CD8-positive, alpha-beta memory T cell (primary cell): ENCODE measurements at regions not wholly inside any gene's neighbourhood (a gene's known extent, or its start where the extent isn't known, plus 50 kb on each side); places are given as distances from the start of the nearest gene placed in this dataset.
"Not testable (repeated sequence)": the region's sequence is repeated elsewhere in the genome, so short reads cannot be mapped to it uniquely, and the experiment has no call there.

ENCODE experiments used
- CTCF ChIA-PET: fragments of 350-600 bp; sonication (Branson Sonifier 250); formaldehyde crosslinking; loops from one replicate; lab custom pipeline; 2021; ENCODE audit warnings: antibody characterized with exemption; lab: Charles Lee
- POLR2A ChIA-PET: fragments of 350-600 bp; sonication (Branson Sonifier 250); formaldehyde crosslinking; loops from one replicate; lab custom pipeline; 2021; ENCODE audit warnings: antibody characterized with exemption; lab: Charles Lee
- DNase-seq, 5 donors: peaks; one replicate each; pipeline versions ENCODE4 v3.0.0 to v3.0.0-alpha.2; 2020 to 2022; ENCODE audit warnings: mixed read lengths in 1 of 5
- H3K27ac ChIP-seq: one replicate; pipeline ENCODE4 v1.7.0; 2013; ENCODE audit warnings: low read depth, mild to moderate bottlenecking, low read length, moderate library complexity
- H3K27me3 ChIP-seq: 2 replicates; pipeline ENCODE4 v1.7.0; 2013; ENCODE audit warnings: low read length, mild to moderate bottlenecking; ENCODE audit not compliant: insufficient read depth, poor library complexity, severe bottlenecking
- H3K36me3 ChIP-seq: 2 replicates; pipeline ENCODE4 v1.7.0; 2013; ENCODE audit warnings: mild to moderate bottlenecking, low read length, moderate library complexity; ENCODE audit not compliant: insufficient read depth
- H3K4me1 ChIP-seq: 2 replicates; pipeline ENCODE4 v1.7.0; 2013; ENCODE audit warnings: mild to moderate bottlenecking, low read length, moderate library complexity; ENCODE audit not compliant: insufficient read depth
- H3K4me3 ChIP-seq: 2 replicates; pipeline ENCODE4 v1.7.0; 2013; ENCODE audit warnings: mild to moderate bottlenecking, low read length
- H3K9me3 ChIP-seq: 2 replicates; pipeline ENCODE4 v1.7.0; 2013; ENCODE audit warnings: mild to moderate bottlenecking, low read length
- H3K27ac Mint-ChIP-seq, 8 donors: one replicate each; pipeline ENCODE4 v1.8.0; 2020 to 2021; ENCODE audit warnings: mixed read lengths in 8 of 8, mild to moderate bottlenecking in 6 of 8, inconsistent platforms in 3 of 8, moderate library complexity in 3 of 8
- H3K27me3 Mint-ChIP-seq, 2 donors: one replicate each; pipeline ENCODE4 v1.8.0; 2020 to 2021; ENCODE audit warnings: mixed read lengths in 2 of 2, mild to moderate bottlenecking in 1 of 2, moderate library complexity in 1 of 2
- H3K36me3 Mint-ChIP-seq, 3 donors: one replicate each; pipeline ENCODE4 v1.8.0; 2020 to 2021; ENCODE audit warnings: mixed read lengths in 3 of 3, inconsistent platforms in 1 of 3, mild to moderate bottlenecking in 1 of 3
- H3K4me1 Mint-ChIP-seq, 3 donors: one replicate each; pipeline ENCODE4 v1.8.0; 2020 to 2021; ENCODE audit warnings: mixed read lengths in 3 of 3, inconsistent platforms in 1 of 3, mild to moderate bottlenecking in 1 of 3
- H3K4me3 Mint-ChIP-seq, 7 donors: one replicate each; pipeline ENCODE4 v1.8.0; 2020 to 2021; ENCODE audit warnings: mixed read lengths in 7 of 7, mild to moderate bottlenecking in 6 of 7, moderate library complexity in 4 of 7, inconsistent platforms in 2 of 7
- H3K9me3 Mint-ChIP-seq, 5 donors: one replicate each; pipeline ENCODE4 v1.8.0; 2020 to 2022; ENCODE audit warnings: mixed read lengths in 5 of 5, mild to moderate bottlenecking in 3 of 5, moderate library complexity in 2 of 5, inconsistent platforms in 1 of 5

DNA sequence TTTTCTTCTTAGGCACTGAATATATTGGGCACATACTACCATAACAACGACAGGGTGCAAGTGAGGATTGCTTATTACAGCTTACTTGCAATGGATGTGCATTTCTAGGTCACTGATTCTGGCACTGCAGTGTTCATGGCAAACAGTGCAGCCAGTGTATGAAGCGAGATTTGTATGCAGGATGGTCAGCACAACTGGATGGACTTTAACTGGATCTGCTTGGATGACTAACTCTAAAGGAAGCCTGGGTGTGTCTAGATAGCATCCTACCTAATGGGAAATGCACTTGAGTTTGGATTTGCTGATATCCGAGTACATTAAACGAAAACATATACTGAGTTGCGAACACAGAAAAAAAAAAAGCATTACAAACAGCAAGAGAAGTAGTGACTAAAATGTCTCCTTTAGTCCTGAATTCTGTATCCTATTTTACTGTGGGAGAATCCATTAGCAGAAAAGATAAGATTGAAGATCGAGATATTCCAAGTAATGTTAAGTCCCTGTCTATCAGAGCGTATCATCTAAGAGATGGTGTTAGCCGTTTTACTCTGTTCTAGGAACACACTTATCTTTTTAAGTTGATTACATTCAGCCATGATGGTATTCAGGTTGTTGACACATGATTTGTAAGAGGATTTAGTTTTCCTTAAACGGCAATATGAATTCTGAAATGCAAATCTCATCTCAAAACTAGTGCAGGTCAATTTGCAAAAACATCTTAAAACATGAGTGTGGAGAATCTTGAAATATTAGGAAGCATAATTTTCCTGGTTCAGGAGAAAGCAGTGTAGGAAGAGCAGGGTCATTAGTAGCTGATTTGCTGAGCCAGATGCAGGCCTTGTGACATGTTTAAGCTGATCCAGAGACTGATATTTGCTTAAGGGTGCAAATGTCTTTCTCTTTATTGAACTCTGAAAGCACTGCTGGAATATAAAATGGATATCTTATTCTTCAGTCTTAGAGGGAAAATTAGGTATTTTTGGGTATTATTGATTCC is 142.6 kb upstream of the CPHXL start:
- Mint-ChIP-seq H3K9me3 (peaks cover 0 to 2% (median 0%) of the 10 kb centered on the region in 5 donors), H3K4me3 (no peak overlapping the region), H3K27ac (no peak overlapping the region), H3K4me1 (no peaks in the 10 kb centered on the region), H3K36me3 (no peaks in the 10 kb centered on the region), H3K27me3 (peaks cover 0 to 9% of the 10 kb centered on the region in 2 donors)
- POLR2A ChIA-PET, result no interaction called here
- CTCF ChIA-PET, result no interaction called here
- H3K4me1 ChIP-seq, result no peaks in the 10 kb centered on the region
- H3K4me3 ChIP-seq, result no peak overlapping the region
- H3K9me3 ChIP-seq, result no peaks in the 10 kb centered on the region
- no peak overlapping the region for H3K27ac ChIP-seq
- DNase-seq, result no peak
- H3K27me3 ChIP-seq, result no peaks in the 10 kb centered on the region
- no peaks in the 10 kb centered on the region for H3K36me3 ChIP-seq

DNA sequence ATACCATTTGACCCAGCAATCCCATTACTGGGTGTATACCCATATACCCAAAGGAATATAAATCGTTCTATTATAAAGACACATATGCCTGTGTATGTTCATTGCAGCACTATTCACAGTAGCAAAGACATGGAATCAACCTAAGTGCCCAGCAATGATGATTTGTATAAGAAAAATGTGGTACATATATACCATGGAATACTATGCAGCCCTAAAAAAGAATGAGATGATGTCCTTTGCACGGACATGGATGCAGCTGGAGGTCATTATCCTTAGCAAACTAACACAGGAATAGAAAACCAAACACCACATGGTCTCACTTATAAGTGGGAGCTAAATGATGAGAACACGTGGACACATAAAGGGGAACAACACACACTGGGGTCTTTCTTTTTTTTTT is 155.0 kb upstream of the CPHXL start:
- H3K4me3 ChIP-seq, DNase-seq, H3K27me3 ChIP-seq, H3K4me3 Mint-ChIP-seq, H3K9me3 ChIP-seq, CTCF ChIA-PET, H3K27me3 Mint-ChIP-seq, H3K4me1 Mint-ChIP-seq, H3K36me3 Mint-ChIP-seq, H3K4me1 ChIP-seq, H3K27ac ChIP-seq, POLR2A ChIA-PET, H3K36me3 ChIP-seq, H3K27ac Mint-ChIP-seq: not testable (repeated sequence)
- H3K9me3 Mint-ChIP-seq, result peaks cover 0 to 17% (median 5%) of the 10 kb centered on the region in 5 donors

GRCh38 chr16:75899163-75899562 is 172.9 kb upstream of the CPHXL start:
- Histone ChIP-seq H3K36me3 (no peaks in the 10 kb centered on the region), H3K9me3 (no peaks in the 10 kb centered on the region), H3K4me3 (no peak overlapping the region), H3K27me3 (no peaks in the 10 kb centered on the region), H3K27ac (no peak overlapping the region), H3K4me1 (no peaks in the 10 kb centered on the region)
- Mint-ChIP-seq H3K4me3 (no peak overlapping the region), H3K4me1 (no peaks in the 10 kb centered on the region), H3K27ac (no peak overlapping the region), H3K9me3 (peaks cover 0 to 2% (median 0%) of the 10 kb centered on the region in 5 donors), H3K36me3 (no peaks in the 10 kb centered on the region), H3K27me3 (peaks cover 0 to 1% of the 10 kb centered on the region in 2 donors)
- no peak for DNase-seq
- CTCF ChIA-PET, result no interaction called here
- POLR2A ChIA-PET, result no interaction called here

GRCh38 chr16:75908331-75909117 is 182.2 kb upstream of the CPHXL start:
- no peaks in the 10 kb centered on the region for H3K9me3 ChIP-seq
- no peak overlapping the region for H3K27ac ChIP-seq
- no peak overlapping the region for H3K4me3 ChIP-seq
- H3K4me1 ChIP-seq, result no peaks in the 10 kb centered on the region
- H3K27ac Mint-ChIP-seq, result no peak overlapping the region
- no peaks in the 10 kb centered on the region for H3K27me3 Mint-ChIP-seq
- no peak overlapping the region for H3K4me3 Mint-ChIP-seq
- peaks cover 0 to 3% (median 0%) of the 10 kb centered on the region in 5 donors for H3K9me3 Mint-ChIP-seq
- no peaks in the 10 kb centered on the region for H3K36me3 ChIP-seq
- no peaks in the 10 kb centered on the region for H3K36me3 Mint-ChIP-seq
- ChIA-PET POLR2A (no interaction called here), CTCF (no interaction called here)
- peaks cover 0 to 3% (median 0%) of the 10 kb centered on the region in 3 donors for H3K4me1 Mint-ChIP-seq
- H3K27me3 ChIP-seq, result no peaks in the 10 kb centered on the region
- no peak for DNase-seq

- no peak overlapping the region for H3K4me3 Mint-ChIP-seq
- peaks cover 0 to 3% (median 0%) of the 10 kb centered on the region in 3 donors for H3K4me1 Mint-ChIP-seq
- CTCF ChIA-PET, result no interaction called here
- H3K27ac Mint-ChIP-seq, result no peak overlapping the region
- Histone ChIP-seq H3K9me3 (no peaks in the 10 kb centered on the region), H3K4me3 (no peak overlapping the region), H3K36me3 (no peaks in the 10 kb centered on the region), H3K27me3 (no peaks in the 10 kb centered on the region), H3K4me1 (no peaks in the 10 kb centered on the region), H3K27ac (no peak overlapping the region)
- no peak for DNase-seq
- no peaks in the 10 kb centered on the region for H3K27me3 Mint-ChIP-seq
- H3K36me3 Mint-ChIP-seq, result no peaks in the 10 kb centered on the region
- peaks cover 0 to 3% (median 0%) of the 10 kb centered on the region in 5 donors for H3K9me3 Mint-ChIP-seq
- POLR2A ChIA-PET, result no interaction called here
Measured at GRCh38 chr16:75909746-75910145, 183.5 kb upstream of the CPHXL start.

DNA sequence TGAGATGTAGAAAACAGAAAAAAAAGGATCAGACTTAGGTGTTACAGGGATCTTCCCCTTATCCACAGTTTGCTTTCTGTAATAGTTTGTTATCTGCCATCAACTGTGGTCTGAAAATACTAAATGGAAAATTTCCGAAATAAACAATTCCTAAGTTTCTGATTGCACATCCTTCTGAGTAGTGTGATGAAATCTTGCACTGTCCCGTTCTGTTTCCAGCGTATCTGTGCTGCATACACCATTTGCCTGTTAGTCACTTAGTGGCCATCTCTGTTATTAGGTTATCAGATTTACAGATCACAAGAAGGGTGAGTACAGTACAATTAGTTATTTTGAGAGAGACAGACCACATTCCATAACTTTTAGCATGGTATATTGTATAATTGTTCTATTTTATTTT is 185.6 kb upstream of the CPHXL start:
- no peaks in the 10 kb centered on the region for H3K9me3 ChIP-seq
- POLR2A ChIA-PET, result no interaction called here
- no peak overlapping the region for H3K4me3 ChIP-seq
- no peaks in the 10 kb centered on the region for H3K9me3 Mint-ChIP-seq
- H3K4me3 Mint-ChIP-seq, result no peak overlapping the region
- H3K4me1 ChIP-seq, result no peaks in the 10 kb centered on the region
- H3K4me1 Mint-ChIP-seq, result peaks cover 0 to 3% (median 0%) of the 10 kb centered on the region in 3 donors
- no peak overlapping the region for H3K27ac ChIP-seq
- DNase-seq, result no peak
- H3K36me3 Mint-ChIP-seq, result no peaks in the 10 kb centered on the region
- no peaks in the 10 kb centered on the region for H3K36me3 ChIP-seq
- no peaks in the 10 kb centered on the region for H3K27me3 Mint-ChIP-seq
- H3K27me3 ChIP-seq, result no peaks in the 10 kb centered on the region
- CTCF ChIA-PET, result no interaction called here
- no peak overlapping the region for H3K27ac Mint-ChIP-seq

DNA sequence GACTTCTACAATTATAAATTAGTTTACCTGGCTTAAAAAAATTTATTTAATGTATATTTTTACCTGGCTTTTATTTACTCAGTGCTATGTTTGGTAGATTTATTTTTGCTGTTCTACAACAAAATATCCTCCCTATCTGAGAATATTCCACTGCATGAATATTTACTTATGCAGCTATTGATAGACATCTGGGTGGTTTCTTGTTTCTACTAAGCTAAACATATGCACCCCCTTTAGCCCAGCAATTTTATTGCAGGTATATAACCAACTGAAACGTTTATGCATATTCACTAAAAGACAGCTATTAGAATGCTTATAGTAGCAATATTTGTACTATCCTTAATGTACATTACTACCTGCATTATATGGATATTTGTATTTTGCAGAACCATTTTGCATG is 187.7 kb upstream of the CPHXL start:
- Histone ChIP-seq H3K27me3 (no peaks in the 10 kb centered on the region), H3K4me1 (no peaks in the 10 kb centered on the region), H3K4me3 (no peak overlapping the region), H3K36me3 (no peaks in the 10 kb centered on the region), H3K9me3 (no peaks in the 10 kb centered on the region), H3K27ac (no peak overlapping the region)
- Mint-ChIP-seq H3K27me3 (no peaks in the 10 kb centered on the region), H3K4me3 (no peak overlapping the region), H3K4me1 (peaks cover 0 to 3% (median 0%) of the 10 kb centered on the region in 3 donors), H3K9me3 (no peaks in the 10 kb centered on the region), H3K27ac (peak overlapping the region in 1 of 8 donors; percentile 17), H3K36me3 (no peaks in the 10 kb centered on the region)
- CTCF ChIA-PET, result no interaction called here
- POLR2A ChIA-PET, result no interaction called here
- no peak for DNase-seq

DNA sequence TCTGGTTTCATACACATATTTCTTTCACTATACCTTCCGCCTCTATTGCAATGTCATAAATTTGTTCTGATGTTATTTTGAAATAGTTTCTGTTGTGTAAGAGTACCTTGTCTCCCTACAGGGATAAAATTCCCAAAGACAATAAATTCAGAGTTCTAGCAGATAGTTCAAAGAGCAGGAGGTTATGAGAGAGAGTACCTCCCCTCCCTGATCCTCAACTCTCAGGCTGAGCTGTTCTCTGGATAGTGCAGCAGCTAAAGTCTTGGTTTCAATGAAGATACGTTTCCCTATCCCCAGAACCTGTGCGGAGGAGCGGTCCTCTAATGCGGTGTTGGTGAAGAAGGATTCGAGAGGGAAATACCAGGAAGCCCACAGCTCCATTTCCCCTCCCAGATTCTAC is 190.2 kb upstream of the CPHXL start:
- Histone ChIP-seq H3K4me1 (no peaks in the 10 kb centered on the region), H3K9me3 (no peaks in the 10 kb centered on the region), H3K27me3 (no peaks in the 10 kb centered on the region), H3K36me3 (no peaks in the 10 kb centered on the region), H3K27ac (no peak overlapping the region), H3K4me3 (no peak overlapping the region)
- Mint-ChIP-seq H3K27me3 (peaks cover 0 to 4% of the 10 kb centered on the region in 2 donors), H3K36me3 (no peaks in the 10 kb centered on the region), H3K27ac (no peak overlapping the region), H3K4me3 (no peak overlapping the region), H3K9me3 (no peaks in the 10 kb centered on the region), H3K4me1 (no peaks in the 10 kb centered on the region)
- no peak for DNase-seq
- ChIA-PET POLR2A (no interaction called here), CTCF (no interaction called here)
